HG02943 (cell line): ENCODE measurements at regions not wholly inside any gene's neighbourhood (a gene's known extent, or its start where the extent isn't known, plus 50 kb on each side); places are given as distances from the start of the nearest gene placed in this dataset.

Experiments
- ATAC-seq: cut with Tn5 transposase; IDR thresholded peaks from one replicate; pipeline ENCODE4 v1.9.1; 2021; ENCODE audit warnings: mild to moderate bottlenecking, low read depth, moderate library complexity; ENCODE audit not compliant: unreplicated experiment

GRCh38 chr11:92276773-92277172, 52.2 kb downstream of the FAT3 start:
- no peak for ATAC-seq

GRCh38 chr11:92277871-92278270, 53.3 kb downstream of the FAT3 start:
- no peak for ATAC-seq

DNA sequence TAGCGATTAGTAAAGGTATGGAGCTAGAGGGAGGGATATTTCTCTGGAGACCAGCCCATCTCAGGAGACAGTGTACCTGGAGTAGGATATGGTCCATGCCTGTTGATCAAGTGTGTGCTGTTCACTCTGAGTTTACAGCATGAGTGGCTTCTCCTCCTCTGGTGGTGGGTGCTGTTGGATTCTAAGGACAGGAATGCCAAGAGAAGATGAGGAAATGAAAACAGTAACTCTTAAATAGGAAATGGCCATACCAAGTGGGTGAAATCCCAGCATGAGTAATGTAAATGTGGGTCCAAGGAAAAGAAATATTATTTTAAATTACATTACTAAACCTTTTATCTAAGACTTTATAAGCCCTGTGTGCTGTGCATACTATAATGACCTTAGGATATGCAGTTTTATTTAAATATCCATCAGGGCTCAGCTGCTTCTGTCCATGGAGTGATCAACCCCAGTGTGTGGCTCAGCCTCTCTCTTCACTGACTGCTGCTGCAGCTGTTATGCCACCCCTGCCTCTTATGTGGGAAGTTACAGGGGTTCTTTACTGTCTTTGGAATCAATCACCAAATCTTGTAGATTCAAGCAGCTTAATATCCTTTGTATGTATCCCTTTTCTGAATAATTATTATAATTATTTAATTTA, 54.3 kb downstream of the FAT3 start:
- no peak for ATAC-seq

GRCh38 chr11:92284107-92284506, 59.5 kb downstream of the FAT3 start:
- no peak for ATAC-seq

GRCh38 chr11:92284558-92284957, 59.9 kb downstream of the FAT3 start:
- ATAC-seq: no peak

DNA sequence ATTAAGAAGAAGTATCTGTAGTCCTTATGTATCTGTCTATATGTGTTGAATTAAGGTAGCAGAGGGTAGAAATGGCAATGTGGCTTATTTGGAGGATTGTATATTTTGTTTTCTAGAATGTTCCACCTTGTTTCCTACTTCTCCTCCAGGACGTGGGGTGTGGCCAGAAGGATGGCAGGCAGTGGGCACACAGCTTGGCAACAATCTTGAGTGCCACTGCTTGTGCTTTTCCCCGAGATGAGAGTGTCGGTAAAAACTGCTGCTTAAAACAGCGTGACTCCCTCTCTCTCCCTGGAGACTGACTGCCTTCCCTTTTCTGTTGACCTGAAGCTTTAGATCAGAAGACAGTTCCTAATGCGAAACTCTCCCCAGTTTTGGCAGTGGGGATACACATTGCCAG, 61.2 kb downstream of the FAT3 start:
- no peak for ATAC-seq

- no peak for ATAC-seq
These were observed 62.1 kb downstream of the FAT3 start for GRCh38 chr11:92286709-92287108.

DNA sequence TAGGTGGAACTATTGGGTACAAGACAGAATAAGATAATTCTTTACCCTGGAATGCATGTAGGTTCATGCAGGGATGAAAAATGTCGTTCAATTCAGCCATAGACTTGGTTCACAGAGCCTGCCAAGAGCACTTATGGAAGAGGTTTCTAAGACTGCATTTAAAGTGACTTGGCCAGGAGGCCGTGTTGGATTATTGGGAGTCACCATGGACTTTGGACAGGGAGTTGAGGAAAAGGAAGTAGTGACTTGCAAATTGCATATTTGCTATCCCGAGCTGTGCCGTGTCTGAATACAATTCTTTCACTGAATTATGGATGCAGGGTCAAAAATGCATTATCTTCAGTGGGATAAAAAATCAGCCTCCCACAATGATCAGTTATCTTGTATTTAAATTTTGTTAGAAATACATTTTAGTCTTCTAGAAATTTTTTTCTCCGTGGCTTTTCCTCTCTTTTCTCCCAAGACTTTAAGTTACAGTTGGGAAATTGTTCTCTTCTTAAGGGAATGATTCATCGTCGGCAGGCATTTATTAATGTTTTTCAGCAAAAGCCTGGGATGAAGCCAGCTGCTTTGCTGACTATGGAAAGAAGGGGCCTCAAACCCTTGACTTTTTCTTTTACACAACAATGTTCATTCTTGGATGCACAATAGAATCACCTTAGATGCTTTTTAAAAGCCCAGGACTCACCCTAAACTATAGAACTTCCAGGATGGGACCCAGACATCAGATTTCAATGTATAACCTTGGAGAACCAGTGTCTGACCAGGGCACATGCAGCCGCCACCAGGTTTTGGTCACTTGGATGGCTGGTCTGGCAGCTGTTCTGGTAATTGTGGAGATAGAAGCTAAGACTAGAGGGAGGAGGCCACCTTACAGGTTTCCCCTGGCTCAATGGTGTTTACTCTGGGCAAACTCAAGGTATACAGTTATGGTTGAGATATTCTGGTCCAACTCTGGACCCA, 70.8 kb downstream of the FAT3 start:
- no peak for ATAC-seq

DNA sequence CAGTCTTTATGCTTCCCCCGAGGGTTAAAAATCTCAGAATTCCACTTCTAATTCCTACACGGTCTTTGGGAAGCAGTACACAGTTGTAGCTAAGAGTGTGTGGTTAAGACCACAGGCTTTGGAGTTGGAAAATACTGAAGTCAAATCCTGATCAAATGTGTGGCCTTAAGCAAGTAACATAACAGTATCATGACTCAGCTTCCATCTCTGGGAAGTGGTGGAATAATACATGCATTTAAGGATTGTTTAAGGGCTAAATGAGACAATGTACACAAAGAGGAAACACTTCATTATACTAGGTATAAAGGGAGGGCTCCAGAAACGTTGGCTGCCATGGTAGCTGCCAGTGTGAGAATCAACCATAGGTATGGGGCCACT, 71.5 kb downstream of the FAT3 start:
- ATAC-seq: no peak

DNA sequence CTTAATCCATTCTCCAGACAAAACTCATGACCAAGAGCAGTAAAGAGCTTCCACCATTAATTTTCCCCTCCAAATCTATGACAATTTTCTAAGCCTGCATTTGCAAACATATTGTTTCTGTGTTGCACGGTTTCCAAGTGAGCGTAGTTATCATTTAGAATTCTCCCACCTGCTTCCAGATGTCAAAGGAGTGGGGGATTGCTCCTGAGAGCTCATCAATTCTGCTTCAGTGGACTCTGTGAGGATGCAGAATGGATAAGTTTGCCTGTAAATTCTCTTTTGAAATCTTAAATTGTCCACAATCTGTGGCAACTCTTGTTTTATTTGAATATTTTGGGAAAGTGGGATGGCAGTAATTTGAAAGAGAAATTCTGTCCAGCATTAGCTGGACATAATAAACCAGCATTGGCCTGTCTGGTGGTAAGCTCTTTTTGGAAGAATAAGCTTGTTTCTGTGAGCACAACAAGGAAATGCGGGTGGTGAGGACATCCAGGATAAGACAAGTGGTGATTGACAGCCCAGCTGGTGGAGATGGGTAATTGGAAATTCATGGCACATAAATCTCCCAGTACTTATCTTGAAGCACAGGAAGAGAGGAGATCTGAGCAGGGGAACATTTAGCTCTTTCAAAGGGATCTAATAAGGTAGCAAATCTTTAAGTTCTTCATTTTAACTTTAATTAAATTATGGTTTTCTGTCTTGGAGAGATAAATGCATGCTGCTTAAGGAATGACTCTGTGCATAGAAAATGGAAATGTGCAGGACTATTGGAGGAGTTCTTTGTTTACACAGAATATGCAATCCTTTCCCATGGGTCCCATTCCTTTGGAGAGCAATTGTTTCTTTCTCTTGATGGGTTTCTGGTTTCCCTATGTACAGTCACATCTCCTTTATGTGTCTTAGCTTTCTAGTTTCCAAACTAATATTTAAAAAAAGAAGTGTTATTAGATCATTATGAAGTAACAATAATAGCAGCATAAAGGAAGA, 73.2 kb downstream of the FAT3 start:
- no peak for ATAC-seq

GRCh38 chr11:92300876-92301275, 76.3 kb downstream of the FAT3 start:
- no peak for ATAC-seq

DNA sequence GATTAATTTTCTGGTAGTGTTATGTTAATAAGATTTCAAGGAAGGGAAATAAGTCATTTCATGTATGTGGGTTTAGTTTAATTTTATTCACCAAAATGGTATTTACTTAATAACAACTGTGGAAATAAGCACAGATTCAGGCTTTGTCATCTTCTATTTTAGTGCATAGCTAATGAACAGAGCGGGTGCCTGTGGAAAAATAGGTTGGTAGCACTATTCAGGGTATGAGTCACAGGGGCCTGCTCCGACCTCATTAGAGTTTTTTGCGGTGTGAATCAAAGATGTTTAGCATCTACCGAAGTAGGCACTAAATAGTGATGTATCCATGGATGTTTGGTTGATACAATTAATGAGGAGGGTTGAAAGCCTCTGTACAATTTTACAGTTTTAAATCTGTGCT, 78.2 kb downstream of the FAT3 start:
- no peak for ATAC-seq

DNA sequence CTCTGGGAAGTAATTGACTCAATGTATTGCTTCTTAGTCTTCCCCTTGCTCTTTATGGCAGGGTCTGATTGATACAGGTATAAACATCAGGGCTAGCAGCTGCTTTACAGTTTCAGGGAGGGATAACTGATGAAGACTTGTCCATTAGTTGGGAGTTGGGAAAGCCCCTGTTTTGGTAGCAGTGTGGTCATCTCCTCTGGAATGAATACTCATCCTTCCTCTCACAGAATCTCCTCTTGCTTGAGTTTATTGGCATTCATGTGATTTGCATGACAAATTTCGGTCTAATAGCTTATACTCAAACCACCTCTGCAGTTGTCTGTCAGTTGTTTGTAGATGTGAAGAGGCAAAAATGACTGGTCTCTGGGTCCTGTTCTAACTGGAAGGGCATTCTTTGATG, 79.7 kb downstream of the FAT3 start:
- ATAC-seq: no peak

- ATAC-seq: no peak
These were observed 82.4 kb downstream of the FAT3 start for GRCh38 chr11:92306966-92307510.

DNA sequence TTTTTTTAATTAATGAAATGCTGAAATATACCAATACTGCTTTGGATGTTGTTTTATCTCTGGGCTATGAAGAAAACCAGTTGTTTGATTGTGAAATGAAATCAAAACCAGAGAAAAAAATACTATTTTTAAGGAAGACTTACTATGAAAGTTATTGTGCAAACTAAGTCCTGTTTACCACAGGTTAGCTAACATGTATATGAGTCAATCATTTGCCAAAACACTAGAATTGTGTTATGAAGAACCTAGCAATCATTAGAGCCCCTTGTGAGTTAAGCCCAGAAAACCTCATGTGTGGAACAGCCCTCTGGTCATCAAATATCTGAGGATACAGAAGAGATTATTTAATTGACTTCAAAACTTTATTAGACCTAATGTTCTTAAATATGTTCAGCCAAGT, 83.7 kb downstream of the FAT3 start:
- no peak for ATAC-seq

DNA sequence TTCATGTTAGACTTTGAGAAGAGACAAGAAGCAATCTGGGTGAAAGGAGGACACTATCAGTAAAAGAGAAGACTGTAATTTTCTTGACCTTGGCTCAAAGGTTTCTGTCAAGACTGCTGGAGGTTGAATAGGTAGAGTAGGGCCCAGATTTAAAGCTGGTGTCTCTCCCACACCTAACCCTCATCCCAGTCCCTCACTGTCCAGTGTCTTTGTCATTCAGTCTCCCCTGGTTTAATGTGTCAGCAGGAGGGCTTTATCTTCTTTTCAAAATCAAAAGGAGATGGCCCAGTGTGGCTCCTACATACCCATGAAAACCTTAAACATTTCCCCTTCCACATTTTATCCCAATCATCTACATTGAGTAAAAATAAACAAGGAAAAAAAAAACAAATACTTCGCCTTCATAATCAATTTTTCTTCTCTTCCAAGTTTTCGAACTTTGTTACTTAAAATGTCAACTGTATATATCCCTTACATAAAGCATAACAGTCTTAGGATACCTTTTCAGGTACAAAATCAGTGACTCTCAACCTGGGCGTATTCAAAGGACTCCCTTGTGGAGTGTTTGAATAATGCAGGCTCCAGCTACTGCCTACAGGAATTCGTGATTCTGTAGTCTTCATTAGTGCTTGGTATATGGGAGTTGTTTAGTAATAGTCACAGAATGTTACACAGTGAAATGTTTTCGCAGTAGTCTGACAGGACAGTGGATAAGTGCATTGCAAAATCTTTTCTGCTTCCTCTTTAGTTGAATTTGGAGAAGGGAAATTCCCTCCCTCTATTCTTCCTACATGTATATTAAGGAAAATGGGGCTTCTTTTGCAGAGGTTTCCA, 87.2 kb downstream of the FAT3 start:
- no peak for ATAC-seq

- no peak for ATAC-seq
These were observed 89.2 kb downstream of the FAT3 start for GRCh38 chr11:92313784-92314183.

DNA sequence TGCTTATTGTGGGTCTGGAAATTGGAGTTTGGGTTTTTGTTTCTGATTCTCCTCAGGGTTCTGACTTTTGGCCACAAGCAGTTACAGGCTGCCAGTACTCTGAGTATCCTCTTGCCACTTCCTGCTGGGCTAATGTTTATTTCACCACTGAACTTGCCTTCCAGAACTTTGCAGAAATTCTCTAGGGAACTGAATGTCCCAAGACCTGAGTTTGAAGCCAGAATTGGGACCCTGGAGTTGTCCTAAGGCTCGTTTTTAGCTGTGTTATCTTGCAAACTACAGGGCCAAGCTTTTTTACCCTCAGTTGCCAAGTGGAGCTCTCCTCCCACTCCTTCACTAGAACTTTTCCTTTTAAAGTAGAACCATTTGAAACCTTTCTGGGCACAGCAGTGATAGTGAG, 89.9 kb downstream of the FAT3 start:
- ATAC-seq: no peak

DNA sequence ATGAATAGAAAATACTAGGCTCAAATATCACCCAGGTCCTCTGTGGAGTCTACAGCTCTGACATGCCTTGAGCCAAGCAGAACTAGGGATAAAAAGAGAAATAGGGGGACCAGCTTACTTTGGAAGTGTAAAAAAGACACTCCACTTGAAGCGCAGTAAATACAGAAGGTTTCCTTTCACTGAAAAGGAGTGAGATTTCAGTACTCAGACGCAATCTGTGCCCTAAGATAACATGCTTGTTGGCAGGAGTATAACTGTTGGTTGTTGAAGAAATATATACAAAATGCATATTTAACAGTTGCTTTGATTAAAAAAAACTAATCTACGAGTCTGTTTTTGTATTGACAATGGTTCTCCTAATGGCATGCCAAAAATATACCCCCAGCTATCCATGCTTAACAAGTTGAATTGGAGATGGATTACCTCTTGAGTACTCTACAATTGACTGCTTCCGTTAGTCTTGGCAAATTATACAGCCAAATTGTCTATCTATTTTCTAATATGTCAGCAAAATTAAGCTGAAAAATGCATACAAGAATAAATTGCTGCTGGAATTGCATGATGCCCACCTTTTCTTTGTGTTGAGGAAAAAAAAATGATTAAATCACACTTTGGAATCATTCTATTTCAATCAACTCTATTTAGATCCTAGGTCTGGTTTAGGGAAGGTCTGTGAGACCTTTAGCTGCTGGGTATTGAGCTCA, 91.6 kb downstream of the FAT3 start:
- no peak for ATAC-seq
